ENCODE measurements at regions not wholly inside any gene's neighbourhood (a gene's known extent, or its start where the extent isn't known, plus 50 kb on each side); places are given as distances from the start of the nearest gene placed in this dataset.

GRCh38 chr5:61837788-61838187, 468.2 kb upstream of the KIF2A start:
- no peak overlapping the region for H4K8ac ChIP-seq (ENCODE audit: extremely low read depth, insufficient read depth, low read length)
- H3K56ac ChIP-seq (replicated peaks; ENCODE audit: insufficient read length, low read depth, low read length), result no peak overlapping the region
- H3K18ac ChIP-seq (ENCODE audit: extremely low read depth, low read length), result no peak overlapping the region
- H2BK20ac ChIP-seq (ENCODE audit: low read length), result no peak overlapping the region
- H2BK5ac ChIP-seq (ENCODE audit: low read depth, low read length), result no peak overlapping the region
- no peak overlapping the region for H4K91ac ChIP-seq (replicated peaks; ENCODE audit: insufficient read length, low read length)
- H3K4me2 ChIP-seq (ENCODE audit: insufficient read depth in 1 of 2, low read depth in 2 of 2, low read length in 2 of 2), result no peak overlapping the region
- no peak overlapping the region for H2BK120ac ChIP-seq (replicated peaks; ENCODE audit: low read depth, low read length)
- no peak overlapping the region for H3K14ac ChIP-seq (ENCODE audit: insufficient read length)
- FAIRE-seq (no peak), DNase-seq (ENCODE audit: low read depth in 1 of 2, low spot score in 2 of 2) (no peak)
- H3K36me3 ChIP-seq (ENCODE audit: control insufficient read depth in 2 of 4, insufficient read depth in 4 of 4, low read length in 3 of 4), result no peaks in the 10 kb centered on the region
- H4K5ac ChIP-seq (ENCODE audit: insufficient read length, low read depth, low read length), result no peak overlapping the region
- H3K27ac ChIP-seq (ENCODE audit: low read depth, low read length), result no peak overlapping the region
- no peak overlapping the region for H3K23ac ChIP-seq (ENCODE audit: insufficient read length)
- no peaks in the 10 kb centered on the region for H3K23me2 ChIP-seq (ENCODE audit: low read depth, low read length)
- no peaks in the 10 kb centered on the region for H4K20me1 ChIP-seq (replicated peaks in 1 of 2; ENCODE audit: control insufficient read depth in 1 of 2, insufficient read depth in 2 of 2, low read length in 2 of 2)
- TF ChIP-seq BRCA1 (IDR thresholded peaks at IDR 0.05; ENCODE audit: low read depth, low read length) (no peak), RFX5 (IDR thresholded peaks at IDR 0.05; ENCODE audit: borderline replicate concordance, low read depth, low read length) (no peak), POU5F1 (IDR thresholded peaks at IDR 0.05; ENCODE audit: low read depth, low read length) (no peak), RNF2 (IDR thresholded peaks at IDR 0.05; ENCODE audit: borderline replicate concordance, low read depth, low read length, missing control alignments, poor library complexity, severe bottlenecking) (no peak), SP1 (IDR thresholded peaks at IDR 0.05; ENCODE audit: low read depth, low read length) (no peak)
- no peaks in the 10 kb centered on the region for H3K4me1 ChIP-seq (replicated peaks in 1 of 4; ENCODE audit: control insufficient read depth in 3 of 4, insufficient read depth in 4 of 4, low read length in 3 of 4)
- POLR2A ChIA-PET (ENCODE audit: partially characterized antibody), result no interaction called here
- CTCF ChIA-PET (ENCODE audit: partially characterized antibody), result interaction anchor here (0.7 to 1.4 kb wide), 2 partner anchors 96 to 589 kb away, joined by 3 to 4 read pairs; no protein-coding TSS in a partner anchor
- H3K4me3 ChIP-seq (ENCODE audit: extremely low read depth in 1 of 4, insufficient read depth in 2 of 4, low read depth in 3 of 4, low read length in 4 of 4), result no peak overlapping the region
- H3K9ac ChIP-seq (replicated peaks in 1 of 4; ENCODE audit: extremely low read depth in 1 of 4, low read depth in 3 of 4, low read length in 3 of 4), result no peak overlapping the region
- no peak overlapping the region for H2BK12ac ChIP-seq (ENCODE audit: low read depth, low read length)
- no peak overlapping the region for H2AFZ ChIP-seq (ENCODE audit: low read length)
- H2BK15ac ChIP-seq (ENCODE audit: low read length), result no peak overlapping the region
- H3K79me2 ChIP-seq (ENCODE audit: control insufficient read depth in 1 of 2, insufficient read depth in 2 of 2, low read length in 2 of 2), result no peaks in the 10 kb centered on the region
- H3K4ac ChIP-seq (replicated peaks; ENCODE audit: insufficient read length, low read depth, low read length), result no peak overlapping the region
- H3K79me1 ChIP-seq (ENCODE audit: low read depth, low read length), result no peaks in the 10 kb centered on the region
- H3K27me3 ChIP-seq (replicated peaks in 1 of 4; ENCODE audit: control insufficient read depth in 3 of 4, extremely low read depth in 1 of 4, insufficient read depth in 3 of 4, low read length in 3 of 4), result no peaks in the 10 kb centered on the region
- H2AK5ac ChIP-seq (ENCODE audit: low read depth, low read length), result no peak overlapping the region
- H3K9me3 ChIP-seq (ENCODE audit: insufficient read depth in 2 of 2, low read depth in 1 of 2, low read length in 1 of 2), result no peaks in the 10 kb centered on the region
